GM23338 (cell line): ENCODE measurements at regions not wholly inside any gene's neighbourhood (a gene's known extent, or its start where the extent isn't known, plus 50 kb on each side); places are given as distances from the start of the nearest gene placed in this dataset.

Source experiments
- ATAC-seq: fragments of 200-7000 bp; cut with Tn5 transposase; 3 replicates; pipeline ENCODE4 v1.9.1; 2020
- DNase-seq: peaks from one replicate; pipeline ENCODE4 v3.0.0-alpha.2; 2015; ENCODE audit warnings: low spot score
- H2AFZ ChIP-seq: fragments of 200-600 bp; sonication (generic); 2 replicates; pipeline ENCODE4 v1.8.0; 2016; ENCODE audit warnings: antibody characterized with exemption, mild to moderate bottlenecking, moderate library complexity
- H3F3A ChIP-seq: fragments of 200-600 bp; sonication (generic); replicated peaks from 2 replicates; pipeline ENCODE4 v1.8.0; 2017; ENCODE audit warnings: antibody characterized with exemption, mixed run types, low read depth
- H3K27ac ChIP-seq: fragments of 200-600 bp; sonication (generic); 2 replicates; pipeline ENCODE4 v1.6.1; 2016; ENCODE audit warnings: low read depth
- H3K27me3 ChIP-seq: fragments of 200-600 bp; sonication (generic); 2 replicates; pipeline ENCODE4 v1.8.0; 2016; ENCODE audit warnings: mild to moderate bottlenecking, mixed run types, moderate library complexity; ENCODE audit not compliant: insufficient read depth
- H3K36me3 ChIP-seq: fragments of 200-600 bp; sonication (generic); 2 replicates; pipeline ENCODE4 v1.8.0; 2016; ENCODE audit warnings: mild to moderate bottlenecking; ENCODE audit not compliant: insufficient read depth
- H3K4me1 ChIP-seq: fragments of 200-600 bp; sonication (generic); 2 replicates; pipeline ENCODE4 v1.8.0; 2016; ENCODE audit warnings: mild to moderate bottlenecking, moderate library complexity; ENCODE audit not compliant: insufficient read depth
- H3K4me2 ChIP-seq: fragments of 200-600 bp; sonication (generic); 2 replicates; pipeline ENCODE4 v1.7.1; 2017; ENCODE audit warnings: mixed run types
- H3K4me3 ChIP-seq: fragments of 200-600 bp; sonication (generic); 2 replicates; pipeline ENCODE4 v1.6.1; 2016; ENCODE audit warnings: mixed run types
- H3K79me2 ChIP-seq: fragments of 200-600 bp; sonication (generic); replicated peaks from 2 replicates; pipeline ENCODE4 v1.8.0; 2017; ENCODE audit warnings: mild to moderate bottlenecking; ENCODE audit not compliant: insufficient read depth
- H3K9me2 ChIP-seq: fragments of 200-600 bp; sonication (generic); 2 replicates; pipeline ENCODE4 v1.8.0; 2017; ENCODE audit not compliant: insufficient read depth
- H4K20me1 ChIP-seq: fragments of 200-600 bp; sonication (generic); replicated peaks from 2 replicates; pipeline ENCODE4 v1.8.0; 2017; ENCODE audit warnings: mild to moderate bottlenecking; ENCODE audit not compliant: insufficient read depth
- H3K27ac Mint-ChIP-seq: 2 replicates; pipeline ENCODE4 v1.8.0; 2020; ENCODE audit warnings: inconsistent platforms, mild to moderate bottlenecking, moderate library complexity, mixed read lengths
- H3K27me3 Mint-ChIP-seq: 3 replicates; pipeline ENCODE4 v1.8.0; 2022; ENCODE audit warnings: low read depth, mild to moderate bottlenecking, moderate library complexity, mixed read lengths, inconsistent platforms; ENCODE audit not compliant: insufficient read depth, poor library complexity
- H3K36me3 Mint-ChIP-seq: 3 replicates; pipeline ENCODE4 v1.8.0; 2021; ENCODE audit warnings: low read depth, mild to moderate bottlenecking, inconsistent platforms, moderate library complexity, mixed read lengths
- H3K4me1 Mint-ChIP-seq: 3 replicates; pipeline ENCODE4 v1.8.0; 2020; ENCODE audit warnings: mild to moderate bottlenecking, inconsistent platforms, mixed read lengths
- H3K4me3 Mint-ChIP-seq: 3 replicates; pipeline ENCODE4 v1.8.0; 2021; ENCODE audit warnings: moderate library complexity, mild to moderate bottlenecking, inconsistent platforms, mixed read lengths
- H3K9me3 Mint-ChIP-seq: 3 replicates; pipeline ENCODE4 v1.8.0; 2020; ENCODE audit warnings: moderate library complexity, mild to moderate bottlenecking, inconsistent platforms, mixed read lengths
- CREB1 ChIP-seq: fragments of 250-450 bp; sonication (Bioruptor Pico); IDR thresholded peaks from 2 replicates; pipeline ENCODE4 v1.5.0; 2020; ENCODE audit warnings: low read depth, mild to moderate bottlenecking, moderate library complexity
- ETS1 ChIP-seq: IDR thresholded peaks from 2 replicates; pipeline ENCODE4 v1.6.1; 2016; ENCODE audit warnings: antibody characterized with exemption
- EZH2 ChIP-seq: fragments of 200-600 bp; sonication (generic); IDR thresholded peaks from one replicate; pipeline ENCODE4 v1.8.0; 2017; ENCODE audit warnings: antibody characterized with exemption, mild to moderate bottlenecking, low read depth; ENCODE audit not compliant: unreplicated experiment
- EZH2phosphoT487 ChIP-seq: fragments of 200-600 bp; sonication (generic); IDR thresholded peaks from one replicate; pipeline ENCODE4 v1.8.1; 2018; ENCODE audit warnings: antibody characterized with exemption; ENCODE audit not compliant: unreplicated experiment
- JUNB ChIP-seq: IDR thresholded peaks from one replicate; pipeline ENCODE4 v1.6.1; 2016; ENCODE audit warnings: antibody characterized with exemption; ENCODE audit not compliant: unreplicated experiment
- NANOG ChIP-seq: IDR thresholded peaks from 2 replicates; pipeline ENCODE4 v1.6.1; 2016; ENCODE audit warnings: antibody characterized with exemption, borderline replicate concordance
- POLR2AphosphoS5 ChIP-seq: IDR thresholded peaks from 2 replicates; pipeline ENCODE4 v1.6.1; 2016; ENCODE audit warnings: antibody characterized with exemption, low read depth
- ZNF114 ChIP-seq: fragments of 250-450 bp; sonication (Bioruptor Pico); IDR thresholded peaks from 2 replicates; pipeline ENCODE4 v1.5.0; 2020; ENCODE audit warnings: mild to moderate bottlenecking, moderate library complexity
- ZNF331 ChIP-seq: fragments of 250-450 bp; sonication (Bioruptor Pico); IDR thresholded peaks from 2 replicates; pipeline ENCODE4 v1.5.0; 2020; ENCODE audit warnings: low read depth, mild to moderate bottlenecking, moderate library complexity
- TF ChIP-seq, protein P1 (sequence below): IDR thresholded peaks from one replicate; pipeline ENCODE4 v1.6.1; 2018; ENCODE audit warnings: antibody characterized with exemption; ENCODE audit not compliant: unreplicated experiment

- TF ChIP-seq, protein P1, sequence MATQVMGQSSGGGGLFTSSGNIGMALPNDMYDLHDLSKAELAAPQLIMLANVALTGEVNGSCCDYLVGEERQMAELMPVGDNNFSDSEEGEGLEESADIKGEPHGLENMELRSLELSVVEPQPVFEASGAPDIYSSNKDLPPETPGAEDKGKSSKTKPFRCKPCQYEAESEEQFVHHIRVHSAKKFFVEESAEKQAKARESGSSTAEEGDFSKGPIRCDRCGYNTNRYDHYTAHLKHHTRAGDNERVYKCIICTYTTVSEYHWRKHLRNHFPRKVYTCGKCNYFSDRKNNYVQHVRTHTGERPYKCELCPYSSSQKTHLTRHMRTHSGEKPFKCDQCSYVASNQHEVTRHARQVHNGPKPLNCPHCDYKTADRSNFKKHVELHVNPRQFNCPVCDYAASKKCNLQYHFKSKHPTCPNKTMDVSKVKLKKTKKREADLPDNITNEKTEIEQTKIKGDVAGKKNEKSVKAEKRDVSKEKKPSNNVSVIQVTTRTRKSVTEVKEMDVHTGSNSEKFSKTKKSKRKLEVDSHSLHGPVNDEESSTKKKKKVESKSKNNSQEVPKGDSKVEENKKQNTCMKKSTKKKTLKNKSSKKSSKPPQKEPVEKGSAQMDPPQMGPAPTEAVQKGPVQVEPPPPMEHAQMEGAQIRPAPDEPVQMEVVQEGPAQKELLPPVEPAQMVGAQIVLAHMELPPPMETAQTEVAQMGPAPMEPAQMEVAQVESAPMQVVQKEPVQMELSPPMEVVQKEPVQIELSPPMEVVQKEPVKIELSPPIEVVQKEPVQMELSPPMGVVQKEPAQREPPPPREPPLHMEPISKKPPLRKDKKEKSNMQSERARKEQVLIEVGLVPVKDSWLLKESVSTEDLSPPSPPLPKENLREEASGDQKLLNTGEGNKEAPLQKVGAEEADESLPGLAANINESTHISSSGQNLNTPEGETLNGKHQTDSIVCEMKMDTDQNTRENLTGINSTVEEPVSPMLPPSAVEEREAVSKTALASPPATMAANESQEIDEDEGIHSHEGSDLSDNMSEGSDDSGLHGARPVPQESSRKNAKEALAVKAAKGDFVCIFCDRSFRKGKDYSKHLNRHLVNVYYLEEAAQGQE: no peak
- no peak for TF ChIP-seq NANOG
- TF ChIP-seq CREB1 (CRISPR knock-in tag): no peak
- TF ChIP-seq ZNF331 (CRISPR knock-in tag): no peak
- TF ChIP-seq ETS1: no peak
- no peak for TF ChIP-seq ZNF114
- no peak for TF ChIP-seq POLR2AphosphoS5
- no peak for TF ChIP-seq EZH2
- no peak for TF ChIP-seq JUNB
- TF ChIP-seq EZH2phosphoT487: no peak
Observed at GRCh38 chr16:17992416-17992815, 344.1 kb downstream of the NPIPA8 start (continued).

- no peak overlapping the region for H3K4me3 Mint-ChIP-seq
- no peaks in the 10 kb centered on the region for H3K9me2 ChIP-seq
- peaks cover 10% of the 10 kb centered on the region for H3K4me1 Mint-ChIP-seq
- DNase-seq: no peak
- no peak for ATAC-seq
- H3K36me3 ChIP-seq: no peaks in the 10 kb centered on the region
- H3K27ac Mint-ChIP-seq: no peak overlapping the region
- no peaks in the 10 kb centered on the region for H3F3A ChIP-seq
- no peaks in the 10 kb centered on the region for H3K36me3 Mint-ChIP-seq
- H3K4me2 ChIP-seq: no peak overlapping the region
- no peaks in the 10 kb centered on the region for H4K20me1 ChIP-seq
- no peak overlapping the region for H3K27ac ChIP-seq
- H2AFZ ChIP-seq: no peak overlapping the region
- peaks cover 4% of the 10 kb centered on the region; the same call in 1 of the 2 replicates for H3K4me1 ChIP-seq
- no peaks in the 10 kb centered on the region for H3K27me3 ChIP-seq
- no peaks in the 10 kb centered on the region for H3K79me2 ChIP-seq
- H3K4me3 ChIP-seq: no peak overlapping the region
- no peak for TF ChIP-seq ETS1
- H3K27me3 Mint-ChIP-seq: no peaks in the 10 kb centered on the region
- H3K9me3 Mint-ChIP-seq: no peaks in the 10 kb centered on the region
Observed at GRCh38 chr16:17989255-17989654, 347.3 kb downstream of the NPIPA8 start.
